H9 (cell line): ENCODE measurements at regions not wholly inside any gene's neighbourhood (a gene's known extent, or its start where the extent isn't known, plus 50 kb on each side); places are given as distances from the start of the nearest gene placed in this dataset.

Source experiments
- DNase-seq: peaks from one replicate; pipeline ENCODE4 v3.0.0-alpha.2; 2017
- H2AFZ ChIP-seq: one replicate; pipeline ENCODE4 v1.6.1; 2013; ENCODE audit warnings: mild to moderate bottlenecking, low read length, control low read depth, moderate library complexity
- H2AK5ac ChIP-seq: 2 replicates; pipeline ENCODE4 v1.6.1; 2013; ENCODE audit warnings: low read length, control low read depth, mixed read lengths; ENCODE audit not compliant: insufficient read length
- H2BK120ac ChIP-seq: one replicate; pipeline ENCODE4 v1.6.1; 2013; ENCODE audit warnings: low read depth, mild to moderate bottlenecking, low read length, control low read depth, inconsistent platforms; ENCODE audit not compliant: poor library complexity, severe bottlenecking
- H2BK12ac ChIP-seq: 2 replicates; pipeline ENCODE4 v1.6.1; 2013; ENCODE audit warnings: low read length, control low read depth, mixed read lengths, low read depth; ENCODE audit not compliant: insufficient read length
- H2BK15ac ChIP-seq: 2 replicates; pipeline ENCODE4 v1.6.1; 2013; ENCODE audit warnings: low read depth, low read length, control low read depth
- H2BK20ac ChIP-seq: one replicate; pipeline ENCODE4 v1.6.1; 2013; ENCODE audit warnings: low read depth, mild to moderate bottlenecking, low read length, control low read depth, inconsistent platforms; ENCODE audit not compliant: poor library complexity, severe bottlenecking
- H2BK5ac ChIP-seq: 2 replicates; pipeline ENCODE4 v1.6.1; 2013; ENCODE audit warnings: low read length, control low read depth, mixed read lengths; ENCODE audit not compliant: insufficient read length
- H3K14ac ChIP-seq: 2 replicates; pipeline ENCODE4 v1.6.1; 2013; ENCODE audit warnings: low read length, control low read depth; ENCODE audit not compliant: insufficient read depth
- H3K18ac ChIP-seq: 2 replicates; pipeline ENCODE4 v1.6.1; 2013; ENCODE audit warnings: low read depth, mild to moderate bottlenecking, mixed read lengths, low read length, control low read depth; ENCODE audit not compliant: insufficient read length
- H3K23ac ChIP-seq: 2 replicates; pipeline ENCODE4 v1.6.1; 2013; ENCODE audit warnings: low read length, control low read depth, mixed read lengths, low read depth; ENCODE audit not compliant: insufficient read length
- H3K23me2 ChIP-seq: 2 replicates; pipeline ENCODE4 v1.6.1; 2013; ENCODE audit warnings: low read depth, mild to moderate bottlenecking, mixed read lengths, low read length, control low read depth; ENCODE audit not compliant: insufficient read length, poor library complexity, severe bottlenecking
- H3K27ac ChIP-seq: 2 replicates; pipeline ENCODE4 v1.5.1; 2013; ENCODE audit warnings: low read length, control low read depth, mixed read lengths, low read depth; ENCODE audit not compliant: insufficient read length
- H3K27me3 ChIP-seq: 2 replicates; pipeline ENCODE4 v1.6.1; 2013; ENCODE audit warnings: low read length, control low read depth, inconsistent platforms; ENCODE audit not compliant: insufficient read depth
- H3K4ac ChIP-seq: 2 replicates; pipeline ENCODE4 v1.6.1; 2013; ENCODE audit warnings: low read depth, mild to moderate bottlenecking, control low read depth, inconsistent platforms, low read length, moderate library complexity
- H3K4me1 ChIP-seq: 2 replicates; pipeline ENCODE4 v1.6.1; 2013; ENCODE audit warnings: low read length, control low read depth, inconsistent platforms; ENCODE audit not compliant: insufficient read depth
- H3K4me2 ChIP-seq: 2 replicates; pipeline ENCODE4 v1.6.1; 2013; ENCODE audit warnings: low read length, control low read depth, mixed read lengths; ENCODE audit not compliant: insufficient read length, insufficient read depth
- H3K56ac ChIP-seq: 2 replicates; pipeline ENCODE4 v1.6.1; 2013; ENCODE audit warnings: low read depth, mild to moderate bottlenecking, mixed read lengths, low read length, control low read depth; ENCODE audit not compliant: insufficient read length
- H3K79me1 ChIP-seq: 2 replicates; pipeline ENCODE4 v1.6.1; 2013; ENCODE audit warnings: low read depth, mild to moderate bottlenecking, moderate library complexity, low read length, control low read depth, inconsistent platforms; ENCODE audit not compliant: insufficient read depth, poor library complexity, severe bottlenecking
- H3K79me2 ChIP-seq: 2 replicates; pipeline ENCODE4 v1.6.1; 2013; ENCODE audit warnings: low read length, control low read depth, inconsistent platforms; ENCODE audit not compliant: insufficient read depth
- H3K9ac ChIP-seq: 2 replicates; pipeline ENCODE4 v1.6.1; 2013; ENCODE audit warnings: low read length, control low read depth, mixed read lengths; ENCODE audit not compliant: insufficient read length; ENCODE audit errors: extremely low read depth
- H3K9me3 ChIP-seq: one replicate; pipeline ENCODE4 v1.6.1; 2013; ENCODE audit warnings: low read depth, low read length, inconsistent platforms; ENCODE audit not compliant: control insufficient read depth
- H3T11ph ChIP-seq: one replicate; pipeline ENCODE4 v1.6.1; 2013; ENCODE audit warnings: mild to moderate bottlenecking, low read length, control low read depth, inconsistent platforms
- H4K20me1 ChIP-seq: one replicate; pipeline ENCODE4 v1.6.1; 2013; ENCODE audit not compliant: control insufficient read depth, insufficient read length, insufficient read depth
- H4K5ac ChIP-seq: 2 replicates; pipeline ENCODE4 v1.6.1; 2013; ENCODE audit warnings: low read depth, mild to moderate bottlenecking, mixed read lengths, low read length, control low read depth; ENCODE audit not compliant: insufficient read length
- H4K8ac ChIP-seq: replicated peaks from 2 replicates; pipeline ENCODE4 v1.6.1; 2013; ENCODE audit warnings: low read length, control low read depth, mixed read lengths, low read depth; ENCODE audit not compliant: insufficient read length
- H4K91ac ChIP-seq: 2 replicates; pipeline ENCODE4 v1.6.1; 2013; ENCODE audit warnings: low read depth, mild to moderate bottlenecking, moderate library complexity, mixed read lengths, low read length, control low read depth; ENCODE audit not compliant: insufficient read length
- H3K27ac Mint-ChIP-seq, 3 experiments: 2 replicates in 2 of 3; 3 replicates in 1 of 3; pipeline ENCODE4 v1.8.0; 2020 to 2021; ENCODE audit warnings: mixed read lengths in 3 of 3, mild to moderate bottlenecking in 1 of 3, moderate library complexity in 1 of 3
- H3K27me3 Mint-ChIP-seq: 2 replicates; pipeline ENCODE4 v1.8.0; 2021; ENCODE audit warnings: low read depth, mild to moderate bottlenecking, moderate library complexity, mixed read lengths
- H3K36me3 Mint-ChIP-seq, 3 experiments: 2 replicates in 2 of 3; 3 replicates in 1 of 3; pipeline ENCODE4 v1.8.0; 2020 to 2021; ENCODE audit warnings: low read depth in 3 of 3, mixed read lengths in 3 of 3; ENCODE audit not compliant: insufficient read depth in 1 of 3
- H3K4me1 Mint-ChIP-seq, 2 experiments: 2 replicates each; pipeline ENCODE4 v1.8.0; 2020; ENCODE audit warnings: mixed read lengths in 2 of 2
- H3K4me3 Mint-ChIP-seq, 2 experiments: 2 replicates in 1 of 2; 3 replicates in 1 of 2; pipeline ENCODE4 v1.8.0; 2020 to 2021; ENCODE audit warnings: mild to moderate bottlenecking in 2 of 2, mixed read lengths in 2 of 2, moderate library complexity in 1 of 2
- H3K9me3 Mint-ChIP-seq, 2 experiments: 2 replicates in 1 of 2; 3 replicates in 1 of 2; pipeline ENCODE4 v1.8.0; 2020; ENCODE audit warnings: mild to moderate bottlenecking in 2 of 2, mixed read lengths in 2 of 2, moderate library complexity in 1 of 2
- WGBS: extraction: QIAGEN DNeasy Blood & Tissue Kit; methylation state at CpG from one replicate; pipeline ENCODE4 v1.1.7; 2013; ENCODE audit warnings: missing lambda C conversion rate, low lambda C conversion rate, mixed read lengths; ENCODE audit not compliant: insufficient read length; ENCODE audit errors: extremely low coverage; 5-methylcytosine and 5-hydroxymethylcytosine counted together
- TF ChIP-seq, protein P1 (sequence below): fragments of 200-600 bp; sonication (generic); conservative IDR thresholded peaks from 3 replicates; pipeline ENCODE4 v1.8.0; 2021; ENCODE audit warnings: antibody characterized with exemption, mild to moderate bottlenecking

DNA sequence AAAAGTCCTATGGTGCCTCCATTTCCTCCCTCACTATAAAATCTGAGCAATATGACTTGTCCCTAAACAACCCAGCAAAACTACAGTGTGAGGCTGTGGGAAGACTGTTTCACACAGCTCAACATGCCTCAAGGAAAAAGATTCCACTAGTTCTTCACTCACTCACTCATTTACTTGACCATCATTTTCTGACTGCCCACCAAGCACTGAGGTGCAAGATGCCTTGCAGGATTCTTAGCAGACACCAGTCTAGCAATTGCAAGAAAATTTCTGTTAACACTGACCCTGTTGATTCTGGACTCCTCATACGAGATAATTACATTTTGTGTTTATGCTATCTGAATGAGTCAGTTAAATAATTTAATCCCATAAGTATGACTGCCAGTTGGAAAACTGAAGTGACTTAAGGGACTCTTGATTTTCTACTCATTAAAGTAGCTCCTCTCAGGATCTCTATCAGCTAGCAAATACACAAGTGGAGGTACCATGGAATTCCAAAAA lies 51.9 kb upstream of the PCBP1 start:
- H3K27ac ChIP-seq, result no peak overlapping the region
- no peak overlapping the region; a peak in 1 of 7 replicates for H3K27ac Mint-ChIP-seq
- no peak overlapping the region for H3K4ac ChIP-seq
- H3K4me1 Mint-ChIP-seq, result peaks cover 11 to 12% of the 10 kb centered on the region in 2 experiments
- no peak overlapping the region for H3K56ac ChIP-seq
- no peak overlapping the region for H4K91ac ChIP-seq
- H3K9me3 Mint-ChIP-seq, result no peaks in the 10 kb centered on the region
- H3K9me3 ChIP-seq, result no peaks in the 10 kb centered on the region
- H2BK5ac ChIP-seq, result no peak overlapping the region
- TF ChIP-seq, protein P1, sequence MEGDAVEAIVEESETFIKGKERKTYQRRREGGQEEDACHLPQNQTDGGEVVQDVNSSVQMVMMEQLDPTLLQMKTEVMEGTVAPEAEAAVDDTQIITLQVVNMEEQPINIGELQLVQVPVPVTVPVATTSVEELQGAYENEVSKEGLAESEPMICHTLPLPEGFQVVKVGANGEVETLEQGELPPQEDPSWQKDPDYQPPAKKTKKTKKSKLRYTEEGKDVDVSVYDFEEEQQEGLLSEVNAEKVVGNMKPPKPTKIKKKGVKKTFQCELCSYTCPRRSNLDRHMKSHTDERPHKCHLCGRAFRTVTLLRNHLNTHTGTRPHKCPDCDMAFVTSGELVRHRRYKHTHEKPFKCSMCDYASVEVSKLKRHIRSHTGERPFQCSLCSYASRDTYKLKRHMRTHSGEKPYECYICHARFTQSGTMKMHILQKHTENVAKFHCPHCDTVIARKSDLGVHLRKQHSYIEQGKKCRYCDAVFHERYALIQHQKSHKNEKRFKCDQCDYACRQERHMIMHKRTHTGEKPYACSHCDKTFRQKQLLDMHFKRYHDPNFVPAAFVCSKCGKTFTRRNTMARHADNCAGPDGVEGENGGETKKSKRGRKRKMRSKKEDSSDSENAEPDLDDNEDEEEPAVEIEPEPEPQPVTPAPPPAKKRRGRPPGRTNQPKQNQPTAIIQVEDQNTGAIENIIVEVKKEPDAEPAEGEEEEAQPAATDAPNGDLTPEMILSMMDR, result no peak
- H4K5ac ChIP-seq, result no peak overlapping the region
- no peaks in the 10 kb centered on the region; a peak in 2 of 7 replicates for H3K36me3 Mint-ChIP-seq
- H3K23ac ChIP-seq, result no peak overlapping the region
- peaks cover 5% of the 10 kb centered on the region for H3K4me1 ChIP-seq
- DNase-seq, result no peak
- H2BK20ac ChIP-seq, result no peak overlapping the region
- no peak overlapping the region for H2BK12ac ChIP-seq
- H3K23me2 ChIP-seq, result no peaks in the 10 kb centered on the region
- H2AK5ac ChIP-seq, result no peak overlapping the region
- no peak overlapping the region for H3K18ac ChIP-seq
- H3T11ph ChIP-seq, result no peak overlapping the region
- no peaks in the 10 kb centered on the region for H4K20me1 ChIP-seq
- H3K9ac ChIP-seq, result no peak overlapping the region
- no peaks in the 10 kb centered on the region for H3K27me3 Mint-ChIP-seq
- no peaks in the 10 kb centered on the region for H3K79me2 ChIP-seq
- no peak overlapping the region for H2BK15ac ChIP-seq
- no peak overlapping the region for H2BK120ac ChIP-seq
- H2AFZ ChIP-seq, result no peak overlapping the region
- no peak overlapping the region for H4K8ac ChIP-seq
- H3K27me3 ChIP-seq, result no peaks in the 10 kb centered on the region
- no peak overlapping the region for H3K4me3 Mint-ChIP-seq
- H3K4me2 ChIP-seq, result no peak overlapping the region
- no peak overlapping the region for H3K14ac ChIP-seq
- no peaks in the 10 kb centered on the region for H3K79me1 ChIP-seq
- no CpG with 5 or more reads among the region's 1 CpG for WGBS
